ENCODE measurements at regions not wholly inside any gene's neighbourhood (a gene's known extent, or its start where the extent isn't known, plus 50 kb on each side); places are given as distances from the start of the nearest gene placed in this dataset.

DNA sequence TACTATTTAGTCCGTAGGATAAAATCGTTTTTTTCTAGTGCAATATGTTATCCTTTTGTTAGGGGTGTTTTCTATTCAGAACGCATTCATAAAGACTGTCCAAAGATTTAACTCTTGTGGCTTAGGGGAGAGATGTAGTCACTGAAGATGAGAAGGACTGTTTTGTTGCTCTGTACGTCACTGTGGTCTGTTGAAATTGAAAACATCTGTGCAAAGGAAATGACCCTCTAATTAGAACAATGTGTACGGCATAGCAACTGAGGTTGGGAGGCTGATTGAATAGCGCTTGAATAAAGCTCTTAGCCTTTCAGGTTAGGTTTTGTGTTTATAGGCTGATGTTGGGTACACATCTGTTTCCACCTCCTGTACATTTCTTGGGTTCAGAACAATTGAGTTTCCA is 453.4 kb upstream of the AKR1E2 start:
- peak; percentile 99 for DNase-seq (ENCODE audit: low read depth)

DNA sequence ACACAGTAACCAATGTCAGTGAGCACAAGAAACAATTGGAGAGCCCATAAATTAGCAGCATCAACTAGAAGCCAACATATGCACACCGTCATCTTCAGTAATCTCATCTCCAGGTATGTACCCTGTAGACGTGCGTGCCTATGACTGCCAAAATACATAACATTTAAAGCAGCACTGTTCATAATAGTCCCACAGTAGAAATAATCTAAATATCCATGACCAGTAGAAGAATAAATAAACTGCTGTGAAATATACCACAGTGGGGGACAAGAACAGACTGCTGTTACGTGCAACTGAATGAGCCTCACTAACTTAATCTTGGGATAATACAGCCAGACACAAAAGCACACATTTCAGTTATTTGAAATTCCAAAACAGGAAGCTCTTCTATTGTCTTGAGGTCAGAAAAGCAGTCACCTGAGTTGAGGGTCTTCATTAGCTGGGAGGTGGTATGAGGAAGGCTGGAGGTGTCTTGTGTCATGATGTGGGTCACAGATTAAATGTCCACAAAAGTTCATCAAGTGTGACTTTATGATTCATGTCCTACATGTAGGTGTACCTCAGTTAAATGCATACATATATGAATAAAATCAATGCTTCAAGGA is 454.2 kb upstream of the AKR1E2 start:
- no peak for DNase-seq (ENCODE audit: low read depth)
- TF ChIP-seq, protein P1, sequence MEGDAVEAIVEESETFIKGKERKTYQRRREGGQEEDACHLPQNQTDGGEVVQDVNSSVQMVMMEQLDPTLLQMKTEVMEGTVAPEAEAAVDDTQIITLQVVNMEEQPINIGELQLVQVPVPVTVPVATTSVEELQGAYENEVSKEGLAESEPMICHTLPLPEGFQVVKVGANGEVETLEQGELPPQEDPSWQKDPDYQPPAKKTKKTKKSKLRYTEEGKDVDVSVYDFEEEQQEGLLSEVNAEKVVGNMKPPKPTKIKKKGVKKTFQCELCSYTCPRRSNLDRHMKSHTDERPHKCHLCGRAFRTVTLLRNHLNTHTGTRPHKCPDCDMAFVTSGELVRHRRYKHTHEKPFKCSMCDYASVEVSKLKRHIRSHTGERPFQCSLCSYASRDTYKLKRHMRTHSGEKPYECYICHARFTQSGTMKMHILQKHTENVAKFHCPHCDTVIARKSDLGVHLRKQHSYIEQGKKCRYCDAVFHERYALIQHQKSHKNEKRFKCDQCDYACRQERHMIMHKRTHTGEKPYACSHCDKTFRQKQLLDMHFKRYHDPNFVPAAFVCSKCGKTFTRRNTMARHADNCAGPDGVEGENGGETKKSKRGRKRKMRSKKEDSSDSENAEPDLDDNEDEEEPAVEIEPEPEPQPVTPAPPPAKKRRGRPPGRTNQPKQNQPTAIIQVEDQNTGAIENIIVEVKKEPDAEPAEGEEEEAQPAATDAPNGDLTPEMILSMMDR (IDR thresholded peaks at IDR 0.05; ENCODE audit: insufficient read depth, low read length): no peak
- H3K4me3 ChIP-seq (ENCODE audit: low read depth, low read length): no peak overlapping the region

More for the DNA sequence above, 453.4 kb upstream of the AKR1E2 start:
- TF ChIP-seq, protein P1 (IDR thresholded peaks at IDR 0.05; ENCODE audit: insufficient read depth, low read length): no peak
- H3K4me3 ChIP-seq (ENCODE audit: low read depth, low read length): no peak overlapping the region

DNA sequence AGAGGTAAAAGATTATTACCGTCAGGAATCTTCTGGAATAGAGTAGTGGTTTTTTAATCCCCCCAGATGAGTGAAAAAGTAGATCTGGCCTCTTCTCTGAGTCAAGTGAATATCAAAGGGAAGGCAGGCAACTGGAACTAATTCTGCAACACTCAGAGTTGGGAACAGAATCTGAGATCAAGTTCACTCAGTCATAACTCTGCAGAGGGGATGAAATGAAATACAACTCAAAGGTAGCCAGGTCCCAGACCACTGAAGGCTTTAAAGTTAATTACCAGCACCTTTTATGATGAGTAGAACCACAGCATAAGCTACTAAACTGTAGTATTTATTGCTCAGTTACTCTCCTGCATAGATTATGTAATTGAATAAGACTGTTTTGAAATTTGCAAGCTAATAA is 455.6 kb upstream of the AKR1E2 start:
- no peak for DNase-seq (ENCODE audit: low read depth)
- TF ChIP-seq, protein P1 (IDR thresholded peaks at IDR 0.05; ENCODE audit: insufficient read depth, low read length): no peak
- H3K4me3 ChIP-seq (ENCODE audit: low read depth, low read length): no peak overlapping the region

DNA sequence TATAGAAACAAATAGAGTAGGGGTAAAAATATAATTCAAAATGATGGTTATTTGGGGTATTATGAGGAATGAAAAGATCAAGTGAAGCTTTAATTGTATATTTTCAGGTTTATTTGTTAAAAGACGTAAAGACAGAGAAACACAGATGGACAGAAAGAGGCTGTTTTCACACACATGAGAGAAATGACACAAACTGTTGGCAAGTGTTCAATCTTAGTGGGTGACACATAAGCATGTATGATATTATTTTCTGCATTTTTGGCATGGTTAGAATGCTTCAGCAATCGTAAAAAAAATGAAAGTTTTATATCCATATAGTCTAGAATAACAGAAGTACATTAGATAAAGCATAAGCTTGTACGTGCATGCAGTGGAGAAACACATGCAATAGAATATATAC is 464.4 kb upstream of the AKR1E2 start:
- H3K4me3 ChIP-seq (ENCODE audit: low read depth, low read length): no peak overlapping the region
- TF ChIP-seq, protein P1 (IDR thresholded peaks at IDR 0.05; ENCODE audit: insufficient read depth, low read length): no peak
- DNase-seq (ENCODE audit: low read depth): no peak

GRCh38 chr10:4359003-4359402 is 467.0 kb upstream of the AKR1E2 start:
- TF ChIP-seq, protein P1 (IDR thresholded peaks at IDR 0.05; ENCODE audit: insufficient read depth, low read length): no peak
- peak; percentile 59 for DNase-seq (ENCODE audit: low read depth)
- no peak overlapping the region for H3K4me3 ChIP-seq (ENCODE audit: low read depth, low read length)

DNA sequence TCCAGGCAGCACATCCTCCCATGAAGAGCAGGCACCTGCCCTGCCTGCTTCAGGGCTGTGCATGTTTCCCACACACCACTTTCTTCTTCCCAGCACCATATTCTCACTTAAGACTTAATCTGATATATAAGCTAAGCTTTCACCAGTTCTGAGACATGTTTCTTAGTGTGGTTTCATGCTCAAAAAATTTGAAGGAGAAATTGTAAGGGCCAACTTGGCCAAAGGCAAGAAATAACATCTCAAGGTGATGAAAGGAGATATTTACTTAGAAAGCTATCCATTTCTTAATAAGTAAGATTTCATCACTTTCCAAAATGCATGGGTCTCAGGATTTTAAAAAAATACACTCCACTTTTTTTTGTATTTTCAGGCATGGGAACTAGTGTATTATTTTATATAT is 468.1 kb upstream of the AKR1E2 start:
- TF ChIP-seq, protein P1 (IDR thresholded peaks at IDR 0.05; ENCODE audit: insufficient read depth, low read length): no peak
- no peak for DNase-seq (ENCODE audit: low read depth)
- no peak overlapping the region for H3K4me3 ChIP-seq (ENCODE audit: low read depth, low read length)

- TF ChIP-seq, protein P1 (IDR thresholded peaks at IDR 0.05; ENCODE audit: insufficient read depth, low read length): no peak
- no peak for DNase-seq (ENCODE audit: low read depth)
- no peak overlapping the region for H3K4me3 ChIP-seq (ENCODE audit: low read depth, low read length)
These were observed 470.7 kb upstream of the AKR1E2 start for GRCh38 chr10:4355350-4355749.

Data from fibroblast of the aortic adventitia (primary cell).